ENCODE measurements at regions not wholly inside any gene's neighbourhood (a gene's known extent, or its start where the extent isn't known, plus 50 kb on each side); places are given as distances from the start of the nearest gene placed in this dataset.

DNA sequence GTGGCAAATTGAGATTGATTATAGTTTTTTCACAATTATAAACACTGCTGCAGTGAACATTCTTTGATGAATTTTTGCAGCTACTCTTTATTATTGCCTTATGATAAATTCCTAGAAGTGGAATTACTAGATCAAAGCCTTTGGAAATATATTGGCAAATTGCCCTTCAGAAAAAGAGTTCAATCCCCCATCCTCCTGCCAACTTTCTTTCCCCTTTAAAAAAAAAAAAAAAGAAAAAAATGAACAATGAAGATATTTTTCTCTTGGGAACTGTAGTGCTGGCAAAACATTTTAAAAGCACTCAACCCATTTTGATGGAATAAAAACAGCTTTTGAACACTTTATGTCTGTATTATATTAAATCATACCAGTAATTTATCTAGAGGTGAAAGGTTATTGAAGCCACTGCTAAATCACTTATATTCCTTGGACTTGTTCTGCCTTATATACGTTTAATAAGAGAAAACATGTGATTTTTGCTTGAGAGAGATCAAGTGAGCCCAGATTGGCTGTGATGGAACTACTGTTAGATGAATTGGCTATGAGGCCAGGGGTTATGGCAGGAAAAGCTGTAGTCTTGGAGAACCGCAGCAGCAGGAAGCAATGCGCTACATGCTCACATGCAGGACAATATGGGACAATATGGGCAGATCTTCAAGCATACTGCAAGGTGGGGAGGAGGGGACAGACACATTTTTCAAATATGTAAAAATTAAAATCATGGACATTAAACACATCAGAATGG, 212.8 kb upstream of the C2CD4B start:
- DNase-seq = no peak

DNA sequence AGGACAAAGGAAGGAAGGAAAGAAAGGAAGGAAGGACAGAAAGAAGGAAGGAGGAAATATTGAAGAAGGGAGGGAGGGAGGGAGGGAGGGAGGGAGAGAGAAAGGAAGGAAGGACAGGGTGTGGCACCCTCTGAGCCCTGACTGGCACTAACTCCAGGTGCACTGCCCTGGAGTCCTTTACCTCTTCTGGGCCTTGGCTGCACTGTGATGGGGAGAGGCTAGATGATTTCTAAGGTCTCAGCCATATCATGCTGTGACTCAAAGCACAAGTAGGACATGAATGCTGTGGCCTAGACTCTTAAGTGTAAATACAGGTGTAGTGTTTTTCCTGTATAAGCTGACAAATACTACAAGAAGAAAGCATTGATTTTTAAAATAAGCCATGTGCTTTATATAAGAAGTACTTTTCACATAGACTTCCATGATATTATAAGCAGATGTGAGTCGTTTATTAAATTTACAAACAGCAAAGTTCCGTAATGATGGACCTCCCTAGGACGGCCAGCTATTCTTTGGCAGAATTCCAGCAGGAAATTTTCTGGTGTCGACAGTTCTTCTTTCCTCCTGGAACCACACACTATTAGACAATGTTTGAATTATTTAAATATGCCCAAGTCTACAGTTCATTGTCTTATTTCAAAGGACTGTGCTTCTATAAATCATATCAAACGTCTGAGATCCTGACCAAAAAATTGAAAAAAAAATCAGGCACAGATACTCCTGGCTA, 213.8 kb upstream of the C2CD4B start:
- no peak for DNase-seq

GRCh38 chr15:62380011-62380410, 214.9 kb upstream of the C2CD4B start:
- no peak for DNase-seq

DNA sequence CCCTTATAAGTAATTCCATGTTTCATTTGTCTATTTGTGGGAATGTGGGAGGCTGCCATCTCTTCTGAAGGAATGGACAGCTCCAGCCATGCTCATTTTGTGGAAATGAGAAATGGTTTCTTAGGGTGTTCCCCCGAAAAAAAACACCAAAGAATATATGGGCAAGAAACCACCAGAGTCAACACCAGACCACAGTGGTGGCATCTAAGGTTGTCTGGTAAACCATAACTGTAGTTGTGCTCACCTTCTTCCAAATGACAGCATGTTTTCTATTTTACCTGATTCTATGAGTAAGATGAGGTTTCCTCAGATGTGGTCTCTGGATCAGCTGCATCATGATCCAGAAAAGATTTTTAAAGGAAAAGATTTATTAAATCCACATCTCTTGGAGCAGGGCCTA, 217.0 kb upstream of the C2CD4B start:
- DNase-seq = no peak

DNA sequence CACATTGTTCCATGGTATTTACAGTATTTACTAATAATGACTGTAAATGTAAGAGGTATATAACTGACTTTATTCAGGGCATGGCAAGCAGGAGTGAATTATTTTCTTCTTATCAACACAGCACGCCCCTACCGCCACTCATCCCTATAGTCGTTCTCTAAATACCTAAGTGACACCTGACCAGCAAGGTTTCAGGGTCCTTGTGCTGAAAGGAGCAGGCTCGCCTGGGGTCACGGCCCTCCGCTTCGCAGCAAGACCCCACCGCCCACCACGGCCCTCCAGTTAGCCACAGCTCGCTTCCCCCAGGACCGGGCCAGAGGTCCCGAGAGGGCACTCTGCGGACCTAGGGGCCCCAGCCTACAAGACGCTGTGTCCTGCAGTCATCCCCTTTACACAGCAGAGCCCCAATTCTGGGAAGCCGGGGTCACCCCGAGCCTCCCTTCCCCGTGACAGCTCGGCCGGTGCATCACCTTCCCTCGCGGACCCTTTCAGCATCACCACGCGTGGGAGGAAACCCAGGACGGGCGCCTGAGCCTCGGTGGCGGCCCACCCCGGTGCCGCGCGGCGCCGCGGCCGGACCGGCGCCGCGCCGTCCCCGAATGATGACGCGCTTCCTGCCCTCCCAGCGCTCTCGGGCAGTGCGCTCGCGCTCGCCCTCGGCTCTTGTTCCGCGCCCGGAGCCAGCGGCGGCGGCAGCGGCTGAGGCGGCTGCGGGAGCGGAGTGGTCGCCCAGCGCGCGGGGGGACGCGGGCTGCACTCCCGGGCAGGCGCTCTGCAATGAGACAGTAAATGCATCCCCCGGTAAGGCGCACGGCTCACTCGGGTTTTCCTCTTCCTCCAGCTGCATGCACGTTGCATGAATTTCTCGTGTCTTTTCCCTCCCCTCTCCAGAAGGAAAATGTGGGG, 225.1 kb upstream of the C2CD4B start, which contains the start of gene TLN2:
TLN2 (plus strand) TSS at position 666 of the 906 bp plus-strand sequence.
- peak in 3 of 5 donors; percentile 22 to 70 (median 41) for DNase-seq

DNA sequence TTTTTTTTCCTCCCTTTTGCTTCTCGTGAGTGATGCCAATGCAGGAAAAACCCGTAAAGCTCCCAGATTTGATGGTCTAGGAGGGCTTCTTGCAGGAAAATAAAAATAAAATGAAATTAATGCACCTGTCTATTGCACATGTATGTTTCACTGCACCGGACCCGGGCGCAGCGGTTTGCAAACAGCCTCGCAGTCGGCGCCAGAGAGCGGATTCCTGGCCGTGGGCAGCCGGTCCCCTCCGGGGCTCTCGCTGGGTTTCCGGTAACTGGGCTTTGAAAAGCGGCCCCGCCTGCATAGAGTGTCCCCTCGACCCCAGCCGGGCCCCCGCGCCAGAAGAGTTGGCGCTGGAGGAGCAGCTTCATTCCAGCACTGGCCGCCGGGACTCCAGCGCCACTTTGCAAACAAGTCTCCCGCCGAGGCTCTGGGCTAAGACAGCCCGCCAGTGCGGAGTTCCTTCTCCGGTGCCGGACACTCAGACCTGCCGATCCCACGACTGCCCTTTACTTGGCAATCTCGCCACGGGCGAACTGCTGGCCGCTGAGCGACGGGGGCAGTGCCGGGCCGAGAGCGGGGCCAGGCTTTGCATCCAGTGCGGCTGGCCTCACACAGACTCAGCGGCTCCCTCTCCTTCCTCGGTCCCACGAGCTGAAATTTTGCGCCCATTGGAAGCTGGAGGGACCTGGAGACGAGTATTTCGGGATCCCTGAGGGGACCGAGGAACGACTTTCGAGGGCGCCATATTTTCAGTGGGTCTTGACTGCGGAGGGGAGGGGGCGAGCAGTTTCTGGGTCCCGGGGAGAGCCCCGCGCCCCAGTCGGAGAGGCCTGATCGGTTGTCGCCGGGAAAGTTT, 225.9 kb upstream of the C2CD4B start:
- peak in 1 of 5 donors; percentile 13 for DNase-seq

GRCh38 chr15:62391641-62392262, 226.7 kb upstream of the C2CD4B start:
- DNase-seq = peak in 2 of 5 donors; percentile 10 to 27

GRCh38 chr15:62392376-62392775, 227.3 kb upstream of the C2CD4B start:
- DNase-seq = peak in 1 of 5 donors; percentile 31

DNA sequence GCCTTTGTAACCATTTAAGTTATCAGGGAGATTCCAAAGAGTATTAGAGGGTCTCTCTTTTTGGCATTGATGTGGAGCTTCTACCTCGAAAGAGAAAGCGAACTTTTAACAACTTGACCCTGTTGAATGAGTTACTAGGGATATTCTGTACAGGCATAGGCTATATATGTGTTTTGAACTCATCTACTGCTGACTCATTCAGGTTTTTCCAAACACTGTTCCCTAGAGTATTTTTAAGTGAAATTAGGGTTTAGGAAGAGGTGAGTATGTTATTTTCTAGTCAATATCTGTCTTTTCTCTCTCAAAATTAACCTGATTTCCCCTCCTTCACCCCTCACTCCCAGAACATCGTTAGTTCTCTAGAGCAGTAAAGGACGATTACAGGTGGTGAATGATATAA, 228.1 kb upstream of the C2CD4B start:
- DNase-seq = no peak

GRCh38 chr15:62394079-62394478, 229.0 kb upstream of the C2CD4B start:
- DNase-seq = no peak

- no peak for DNase-seq
Measured at GRCh38 chr15:62400778-62401177, 235.7 kb upstream of the C2CD4B start.

- no peak for DNase-seq
Measured at GRCh38 chr15:62402687-62403086, 237.6 kb upstream of the C2CD4B start.

- DNase-seq = no peak
Measured at GRCh38 chr15:62403164-62403809, 238.2 kb upstream of the C2CD4B start.

DNA sequence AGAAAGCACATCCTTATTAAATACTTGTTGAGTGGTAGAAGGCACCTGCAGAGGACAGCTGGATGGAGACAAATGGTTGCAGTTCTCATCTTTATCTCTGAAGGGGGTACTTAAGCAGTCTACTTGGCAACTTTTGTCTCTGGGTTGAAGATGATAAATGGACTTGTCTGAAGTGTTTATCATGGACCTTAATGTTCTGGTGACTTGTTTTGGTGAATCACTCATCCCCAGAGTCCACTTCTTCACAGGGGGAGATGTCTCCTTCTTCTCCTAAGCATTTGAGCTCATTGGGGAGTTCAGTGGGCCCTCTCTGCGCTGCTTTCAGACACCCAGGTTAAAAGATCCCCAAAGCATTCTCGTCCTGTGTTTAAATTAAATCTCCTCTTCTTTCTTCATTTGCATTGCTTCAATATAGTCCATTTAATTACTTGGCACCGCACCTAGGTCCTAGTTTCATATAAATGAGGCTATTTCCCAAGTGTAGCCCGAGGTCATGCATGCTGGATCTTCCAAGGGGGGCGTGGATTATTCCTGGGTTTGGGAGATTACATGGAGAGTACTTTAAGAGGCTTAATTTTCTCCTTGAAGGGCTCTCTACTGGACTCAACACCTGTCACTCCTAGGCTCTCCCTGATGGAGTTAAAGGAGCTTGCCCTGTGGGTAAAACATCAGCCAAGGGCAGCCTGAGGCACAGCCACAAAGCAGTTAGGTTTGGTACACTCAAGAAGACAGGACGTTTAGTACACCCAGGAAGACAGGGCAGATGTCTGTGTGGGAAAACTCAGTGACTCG, 239.3 kb upstream of the C2CD4B start:
- DNase-seq = no peak

- DNase-seq = no peak
Measured at GRCh38 chr15:62406305-62406891, 241.3 kb upstream of the C2CD4B start.

DNA sequence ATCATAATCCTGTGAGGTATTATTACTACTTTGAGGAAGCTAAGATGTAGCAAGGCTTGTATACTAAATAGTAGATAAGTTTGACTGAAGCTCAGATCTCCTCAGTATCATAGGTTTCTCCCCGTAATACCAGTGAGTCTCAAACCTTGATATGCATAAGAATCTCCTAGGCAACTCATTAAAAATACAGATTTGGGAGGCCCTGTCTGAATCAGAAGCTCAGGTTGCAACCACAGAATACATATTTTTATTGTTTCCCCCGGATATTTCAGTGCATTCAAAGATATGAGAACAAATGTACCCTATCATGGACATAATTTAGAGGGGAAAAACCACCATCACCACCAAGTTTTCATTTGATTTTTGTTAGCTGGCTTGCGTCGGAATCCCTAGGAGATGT, 242.1 kb upstream of the C2CD4B start:
- no peak for DNase-seq

- no peak for DNase-seq
Measured at GRCh38 chr15:62407962-62408361, 242.9 kb upstream of the C2CD4B start.

DNA sequence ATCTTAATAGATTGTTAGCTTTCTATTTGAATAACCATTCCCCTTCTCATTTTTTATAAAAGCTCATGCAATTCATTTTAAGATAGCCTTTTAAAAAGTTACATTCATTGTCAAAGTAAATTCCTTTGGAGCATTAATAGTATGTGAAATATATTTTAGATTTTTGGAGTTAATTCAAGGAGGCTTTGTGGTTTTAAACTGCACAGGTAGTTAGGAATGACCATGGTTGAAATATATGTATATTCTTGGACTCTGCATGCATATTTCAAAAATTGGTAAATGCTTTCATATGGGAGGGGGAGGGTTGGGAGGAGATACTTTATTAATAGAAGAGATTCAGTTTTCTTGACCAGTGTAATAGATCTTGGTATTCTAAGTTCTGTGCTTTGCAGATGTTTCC, 244.4 kb upstream of the C2CD4B start:
- no peak for DNase-seq

DNA sequence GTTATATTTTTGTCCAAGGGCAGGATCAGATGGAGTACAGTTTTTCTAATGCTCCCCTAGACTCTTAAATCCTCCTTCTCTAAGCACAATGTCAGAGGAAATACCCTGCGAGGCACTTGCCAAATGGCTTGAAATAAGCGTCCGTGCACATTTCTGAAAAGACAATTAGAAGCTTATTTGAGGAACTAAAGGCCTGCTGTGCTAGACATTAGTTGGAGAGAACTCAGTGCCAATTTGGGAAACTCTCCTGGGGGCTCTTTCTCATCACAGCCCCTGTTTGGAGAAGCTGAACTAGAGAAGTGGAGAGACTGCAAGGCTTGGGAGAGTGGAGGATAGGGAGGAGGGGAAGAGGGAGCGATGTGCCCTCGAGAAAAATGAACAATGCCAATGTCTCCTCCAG, 247.6 kb upstream of the C2CD4B start:
- DNase-seq = no peak

DNA sequence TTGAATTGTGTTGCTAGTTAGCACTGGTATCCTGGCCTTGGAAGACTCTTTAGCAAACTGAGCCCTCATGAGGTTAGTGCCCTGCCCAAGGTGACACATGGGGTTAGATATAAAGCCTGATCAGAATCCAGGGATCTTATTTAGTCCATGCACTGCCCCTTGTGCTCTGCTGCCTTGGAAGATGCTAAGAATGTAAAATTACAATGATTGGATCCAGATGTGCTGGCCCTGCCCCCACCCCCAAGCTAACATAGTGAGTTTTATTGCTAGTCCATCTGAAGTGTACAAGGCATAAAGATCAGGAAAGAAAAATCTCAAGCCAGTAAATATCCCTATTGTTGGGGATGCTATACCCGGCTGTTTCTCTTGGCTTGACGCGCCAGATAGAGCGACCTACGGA, 248.1 kb upstream of the C2CD4B start:
- no peak for DNase-seq

Data from T-helper 1 cell (primary cell).